ENCODE measurements at regions not wholly inside any gene's neighbourhood (a gene's known extent, or its start where the extent isn't known, plus 50 kb on each side); places are given as distances from the start of the nearest gene placed in this dataset.
"Not testable (repeated sequence)": the region's sequence is repeated elsewhere in the genome, so short reads cannot be mapped to it uniquely, and the experiment has no call there.

DNA sequence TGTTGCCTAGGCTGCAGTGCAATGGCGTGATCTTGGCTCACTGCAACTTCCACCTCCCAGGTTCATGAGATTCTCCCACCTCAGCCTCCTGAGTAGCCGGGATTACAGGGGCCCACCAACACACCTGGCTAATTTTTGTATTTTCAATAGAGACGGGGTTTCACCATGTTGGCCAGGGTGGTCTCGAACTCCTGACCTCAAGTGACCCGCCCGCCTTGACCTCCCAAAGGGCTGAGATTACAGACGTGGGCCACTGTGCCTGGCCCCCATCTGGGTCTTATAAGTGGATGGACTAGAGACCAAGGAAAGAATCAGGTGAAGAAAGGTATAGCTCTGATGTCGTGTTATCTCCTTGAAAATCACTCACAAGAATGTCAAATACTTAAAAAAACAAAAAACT is 92.3 kb downstream of the RPL27A start:
- TF ChIP-seq, protein P1, sequence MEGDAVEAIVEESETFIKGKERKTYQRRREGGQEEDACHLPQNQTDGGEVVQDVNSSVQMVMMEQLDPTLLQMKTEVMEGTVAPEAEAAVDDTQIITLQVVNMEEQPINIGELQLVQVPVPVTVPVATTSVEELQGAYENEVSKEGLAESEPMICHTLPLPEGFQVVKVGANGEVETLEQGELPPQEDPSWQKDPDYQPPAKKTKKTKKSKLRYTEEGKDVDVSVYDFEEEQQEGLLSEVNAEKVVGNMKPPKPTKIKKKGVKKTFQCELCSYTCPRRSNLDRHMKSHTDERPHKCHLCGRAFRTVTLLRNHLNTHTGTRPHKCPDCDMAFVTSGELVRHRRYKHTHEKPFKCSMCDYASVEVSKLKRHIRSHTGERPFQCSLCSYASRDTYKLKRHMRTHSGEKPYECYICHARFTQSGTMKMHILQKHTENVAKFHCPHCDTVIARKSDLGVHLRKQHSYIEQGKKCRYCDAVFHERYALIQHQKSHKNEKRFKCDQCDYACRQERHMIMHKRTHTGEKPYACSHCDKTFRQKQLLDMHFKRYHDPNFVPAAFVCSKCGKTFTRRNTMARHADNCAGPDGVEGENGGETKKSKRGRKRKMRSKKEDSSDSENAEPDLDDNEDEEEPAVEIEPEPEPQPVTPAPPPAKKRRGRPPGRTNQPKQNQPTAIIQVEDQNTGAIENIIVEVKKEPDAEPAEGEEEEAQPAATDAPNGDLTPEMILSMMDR (IDR thresholded peaks at IDR 0.05) = not testable (repeated sequence)
- TF ChIP-seq ZFX (IDR thresholded peaks at IDR 0.05; ENCODE audit: borderline replicate concordance) = not testable (repeated sequence)

Measured in 22Rv1 (cell line).